ENCODE measurements at regions not wholly inside any gene's neighbourhood (a gene's known extent, or its start where the extent isn't known, plus 50 kb on each side); places are given as distances from the start of the nearest gene placed in this dataset.
A peak's percentile ranks its signal among the peaks of the same experiment; 100 is the strongest.
"Not testable (repeated sequence)": the region's sequence is repeated elsewhere in the genome, so short reads cannot be mapped to it uniquely, and the experiment has no call there.

DNA sequence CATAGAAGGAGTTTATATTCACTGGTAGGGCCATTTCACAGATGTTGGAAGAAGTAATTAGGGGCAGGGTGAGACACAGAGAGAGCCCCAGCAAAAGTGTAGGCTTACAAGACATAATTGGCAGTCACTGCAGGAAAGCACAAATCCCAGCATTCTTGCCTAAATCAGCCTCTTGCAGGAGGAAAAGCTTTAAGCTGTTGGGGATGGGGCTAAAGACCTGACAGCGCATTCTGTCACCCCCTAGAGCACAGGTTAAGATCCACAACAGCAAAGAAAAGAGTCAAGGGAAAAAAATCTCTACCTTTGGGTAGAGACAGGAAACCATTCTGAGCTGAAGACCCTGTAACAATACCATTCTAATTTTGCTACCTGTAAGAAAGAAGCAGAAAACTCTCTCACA is 409.0 kb downstream of the DAD1 start:
- no peaks in the 10 kb centered on the region for H3K27me3 Mint-ChIP-seq (ENCODE audit: low read depth)
- peaks cover 15% of the 10 kb centered on the region for H3K4me1 Mint-ChIP-seq (ENCODE audit: low read depth)
- intact Hi-C loops (cut with micrococcal nuclease) = no loop called here
- no peaks in the 10 kb centered on the region for H3K9me3 Mint-ChIP-seq
- no peak overlapping the region for H3K27ac Mint-ChIP-seq
- no peak for DNase-seq (ENCODE audit: low spot score)
- H3K36me3 Mint-ChIP-seq (ENCODE audit: low read depth) = no peaks in the 10 kb centered on the region
- no peak overlapping the region for H3K4me3 Mint-ChIP-seq (ENCODE audit: low read depth)

DNA sequence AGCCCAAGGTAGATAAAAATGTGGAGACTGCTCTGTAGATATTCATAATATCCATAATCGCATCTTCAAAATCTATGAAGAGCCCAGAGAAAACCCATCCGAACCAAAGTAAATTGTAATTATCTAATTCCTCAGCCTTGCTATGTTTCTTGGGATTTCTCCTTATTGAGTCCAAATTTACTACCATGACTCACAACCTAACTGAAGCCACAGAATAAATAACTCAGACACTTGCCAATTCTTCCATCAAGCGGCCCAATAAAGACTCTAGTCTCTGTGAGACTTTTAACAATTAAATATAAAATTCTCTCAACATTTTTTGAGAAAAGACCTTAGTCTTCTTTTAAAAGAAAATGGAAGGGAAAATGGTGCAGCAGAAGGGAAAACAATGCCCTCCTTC is 409.8 kb downstream of the DAD1 start:
- DNase-seq (ENCODE audit: low spot score) = no peak
- Mint-ChIP-seq H3K4me1 (ENCODE audit: low read depth) (peaks cover 15% of the 10 kb centered on the region), H3K9me3 (no peaks in the 10 kb centered on the region), H3K4me3 (ENCODE audit: low read depth) (no peak overlapping the region), H3K27ac (no peak overlapping the region), H3K36me3 (ENCODE audit: low read depth) (no peaks in the 10 kb centered on the region), H3K27me3 (ENCODE audit: low read depth) (no peaks in the 10 kb centered on the region)
- intact Hi-C loops (cut with micrococcal nuclease) = no loop called here

DNA sequence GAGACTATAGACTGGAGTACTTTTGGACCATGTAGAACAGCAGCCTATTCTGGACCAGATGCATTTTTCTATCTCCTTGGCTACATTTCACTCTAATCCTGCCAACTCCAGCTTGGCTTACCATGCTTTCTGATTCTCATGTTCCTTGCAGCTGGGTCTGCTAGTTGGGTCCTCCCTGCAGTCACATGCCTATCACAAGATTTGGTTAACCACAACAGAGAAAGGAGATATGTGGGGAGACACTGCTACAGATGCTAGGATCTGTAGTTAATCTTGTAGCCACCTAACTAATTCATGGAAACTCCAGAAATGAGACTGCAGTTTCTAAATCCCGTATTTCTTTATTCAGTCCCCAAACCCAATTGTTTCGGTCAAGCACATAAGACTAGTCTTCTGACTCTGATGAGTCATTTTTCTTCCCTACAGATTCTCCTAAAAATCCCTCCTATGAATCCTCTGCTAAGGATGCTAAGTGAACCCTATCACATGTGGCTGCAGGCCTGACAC is 410.6 kb downstream of the DAD1 start:
- H3K27me3 Mint-ChIP-seq (ENCODE audit: low read depth) = no peaks in the 10 kb centered on the region
- DNase-seq (ENCODE audit: low spot score) = no peak
- no peak overlapping the region for H3K27ac Mint-ChIP-seq
- H3K4me3 Mint-ChIP-seq (ENCODE audit: low read depth) = no peak overlapping the region
- peaks cover 15% of the 10 kb centered on the region for H3K4me1 Mint-ChIP-seq (ENCODE audit: low read depth)
- intact Hi-C loops (cut with micrococcal nuclease) = no loop called here
- no peaks in the 10 kb centered on the region for H3K36me3 Mint-ChIP-seq (ENCODE audit: low read depth)
- H3K9me3 Mint-ChIP-seq = no peaks in the 10 kb centered on the region

DNA sequence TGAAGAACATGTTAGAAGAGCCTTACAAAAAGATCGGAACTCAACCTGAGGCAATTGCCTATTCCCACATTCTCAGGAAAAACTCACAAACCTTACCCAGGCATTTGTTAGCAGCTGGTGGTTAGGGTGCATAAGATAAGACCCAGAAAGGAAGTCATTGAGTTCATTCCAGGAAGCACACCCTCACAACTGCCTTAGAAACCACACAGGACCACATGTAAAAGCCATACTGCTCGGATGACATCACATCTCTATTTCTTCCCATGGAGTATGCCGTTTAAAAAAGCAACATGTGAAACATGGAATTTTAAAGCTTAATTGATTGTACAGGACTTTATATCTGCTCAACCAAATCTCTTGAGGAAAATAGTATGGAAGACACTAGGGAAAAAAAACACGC is 411.2 kb downstream of the DAD1 start:
- H3K27me3 Mint-ChIP-seq (ENCODE audit: low read depth) = no peaks in the 10 kb centered on the region
- H3K4me1 Mint-ChIP-seq (ENCODE audit: low read depth) = peaks cover 15% of the 10 kb centered on the region
- peak overlapping the region; percentile 69 for H3K27ac Mint-ChIP-seq
- no peak for DNase-seq (ENCODE audit: low spot score)
- no peaks in the 10 kb centered on the region for H3K36me3 Mint-ChIP-seq (ENCODE audit: low read depth)
- no peak overlapping the region for H3K4me3 Mint-ChIP-seq (ENCODE audit: low read depth)
- intact Hi-C loops (cut with micrococcal nuclease) = no loop called here
- H3K9me3 Mint-ChIP-seq = no peaks in the 10 kb centered on the region

GRCh38 chr14:22176957-22177356 is 412.1 kb downstream of the DAD1 start:
- H3K27me3 Mint-ChIP-seq (ENCODE audit: low read depth) = no peaks in the 10 kb centered on the region
- H3K4me1 Mint-ChIP-seq (ENCODE audit: low read depth) = peaks cover 16% of the 10 kb centered on the region
- intact Hi-C loops (cut with micrococcal nuclease) = no loop called here
- H3K9me3 Mint-ChIP-seq = no peaks in the 10 kb centered on the region
- H3K27ac Mint-ChIP-seq = no peak overlapping the region
- no peaks in the 10 kb centered on the region for H3K36me3 Mint-ChIP-seq (ENCODE audit: low read depth)
- no peak for DNase-seq (ENCODE audit: low spot score)
- H3K4me3 Mint-ChIP-seq (ENCODE audit: low read depth) = no peak overlapping the region

DNA sequence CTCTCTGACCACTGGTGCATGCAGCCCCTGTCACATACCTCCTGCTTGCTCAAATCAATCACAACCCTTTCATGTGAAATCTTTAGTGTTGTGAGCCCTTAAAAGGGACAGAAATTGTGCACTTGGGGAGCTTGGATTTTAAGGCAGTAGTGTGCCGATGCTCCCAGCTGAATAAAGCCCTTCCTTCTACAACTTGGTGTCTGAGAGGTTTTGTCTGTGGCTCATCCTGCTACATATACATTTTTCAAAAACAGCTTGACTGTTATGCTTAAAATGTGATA is 413.8 kb downstream of the DAD1 start:
- H3K36me3 Mint-ChIP-seq (ENCODE audit: low read depth); H3K4me3 Mint-ChIP-seq (ENCODE audit: low read depth); intact Hi-C loops (cut with micrococcal nuclease); DNase-seq (ENCODE audit: low spot score); H3K27me3 Mint-ChIP-seq (ENCODE audit: low read depth); H3K27ac Mint-ChIP-seq; H3K9me3 Mint-ChIP-seq: not testable (repeated sequence)
- peaks cover 17% of the 10 kb centered on the region for H3K4me1 Mint-ChIP-seq (ENCODE audit: low read depth)

DNA sequence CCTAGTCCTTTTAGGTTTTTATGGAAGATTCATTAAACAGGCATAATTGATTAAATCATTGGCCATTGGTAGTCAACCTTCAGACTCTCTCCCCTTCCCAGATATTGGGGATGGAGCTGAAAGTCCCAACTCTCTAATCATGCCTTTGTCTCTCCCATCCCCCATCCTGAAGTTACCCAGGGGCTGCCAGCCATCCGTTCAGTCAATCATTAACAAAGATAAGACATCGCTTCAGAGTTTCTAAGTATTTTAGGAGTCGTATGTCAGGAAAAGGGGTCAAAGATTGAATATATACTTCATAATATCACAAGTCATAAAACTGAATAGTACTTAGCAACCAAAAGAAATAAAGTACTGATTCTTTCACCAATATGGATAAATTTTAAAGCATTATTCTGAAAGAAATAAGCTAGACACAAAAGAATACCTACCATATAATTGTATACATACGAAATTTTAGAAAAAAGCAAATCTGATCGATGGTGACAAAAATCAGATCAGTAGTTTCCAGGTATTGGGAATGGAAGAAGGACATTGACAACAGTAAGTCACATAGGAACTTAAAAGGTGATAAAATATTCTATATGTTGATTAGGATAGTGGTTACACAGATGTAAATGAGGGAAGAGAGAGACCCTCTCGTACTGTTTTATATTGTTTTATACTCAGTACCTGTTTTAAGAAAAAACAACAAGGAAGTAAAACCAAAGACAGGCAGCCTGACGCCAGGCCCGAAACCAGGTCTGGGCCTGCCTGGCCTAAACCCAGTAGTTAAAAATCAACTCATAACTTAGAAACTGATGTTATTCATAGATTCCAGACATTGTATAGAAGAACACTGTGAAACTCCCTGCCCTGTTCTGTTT is 414.4 kb downstream of the DAD1 start:
- Mint-ChIP-seq H3K4me1 (ENCODE audit: low read depth) (peaks cover 17% of the 10 kb centered on the region), H3K27me3 (ENCODE audit: low read depth) (no peaks in the 10 kb centered on the region), H3K36me3 (ENCODE audit: low read depth) (no peaks in the 10 kb centered on the region), H3K9me3 (no peaks in the 10 kb centered on the region), H3K4me3 (ENCODE audit: low read depth) (no peak overlapping the region), H3K27ac (no peak overlapping the region)
- intact Hi-C loops (cut with micrococcal nuclease) = no loop called here
- no peak for DNase-seq (ENCODE audit: low spot score)

DNA sequence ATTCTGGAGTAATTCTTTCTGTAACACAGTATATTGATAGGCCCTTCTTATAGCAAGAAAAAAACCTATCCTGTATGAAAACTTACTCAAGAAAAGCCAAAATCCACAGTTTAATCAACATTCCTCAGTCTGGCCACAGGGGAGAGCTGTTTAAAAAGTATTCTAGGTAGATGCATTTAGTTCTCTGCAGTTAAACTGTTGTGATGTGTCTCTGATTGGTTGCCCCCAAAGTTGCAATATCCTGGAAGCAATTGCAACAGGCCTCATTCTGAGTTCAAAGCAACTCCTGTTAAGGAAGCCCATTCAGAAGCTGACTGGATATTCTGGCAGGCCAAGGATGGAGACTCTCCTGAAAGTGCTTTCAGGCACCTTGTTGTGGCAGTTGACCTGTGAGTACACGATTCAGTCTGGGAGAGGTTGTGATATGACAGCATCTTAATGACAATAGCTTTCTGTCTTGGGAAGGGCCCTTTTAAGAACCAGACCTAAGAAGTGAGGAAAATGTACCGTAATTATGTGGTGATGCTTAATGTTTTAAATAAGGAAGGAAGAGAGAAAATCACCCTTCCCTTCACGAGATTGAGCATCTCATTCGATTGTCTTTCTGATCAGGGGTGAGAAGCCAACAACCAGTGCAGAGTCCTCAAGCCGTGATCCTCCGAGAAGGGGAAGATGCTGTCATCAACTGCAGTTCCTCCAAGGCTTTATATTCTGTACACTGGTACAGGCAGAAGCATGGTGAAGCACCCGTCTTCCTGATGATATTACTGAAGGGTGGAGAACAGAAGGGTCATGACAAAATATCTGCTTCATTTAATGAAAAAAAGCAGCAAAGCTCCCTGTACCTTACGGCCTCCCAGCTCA is 420.7 kb downstream of the DAD1 start:
- no peaks in the 10 kb centered on the region for H3K36me3 Mint-ChIP-seq (ENCODE audit: low read depth)
- H3K4me3 Mint-ChIP-seq (ENCODE audit: low read depth) = peak overlapping the region; percentile 77
- intact Hi-C loops (cut with micrococcal nuclease) = no loop called here
- no peaks in the 10 kb centered on the region for H3K9me3 Mint-ChIP-seq
- DNase-seq (ENCODE audit: low spot score) = no peak
- no peaks in the 10 kb centered on the region for H3K27me3 Mint-ChIP-seq (ENCODE audit: low read depth)
- H3K27ac Mint-ChIP-seq = peak overlapping the region; percentile 42
- peaks cover 9% of the 10 kb centered on the region for H3K4me1 Mint-ChIP-seq (ENCODE audit: low read depth)

GRCh38 chr14:22164616-22165015 is 424.4 kb downstream of the DAD1 start:
- H3K4me1 Mint-ChIP-seq (ENCODE audit: low read depth) = peaks cover 19% of the 10 kb centered on the region
- H3K27ac Mint-ChIP-seq = no peak overlapping the region
- no peaks in the 10 kb centered on the region for H3K9me3 Mint-ChIP-seq
- no peak overlapping the region for H3K4me3 Mint-ChIP-seq (ENCODE audit: low read depth)
- no peak for DNase-seq (ENCODE audit: low spot score)
- no peaks in the 10 kb centered on the region for H3K36me3 Mint-ChIP-seq (ENCODE audit: low read depth)
- intact Hi-C loops (cut with micrococcal nuclease) = no loop called here
- no peaks in the 10 kb centered on the region for H3K27me3 Mint-ChIP-seq (ENCODE audit: low read depth)

DNA sequence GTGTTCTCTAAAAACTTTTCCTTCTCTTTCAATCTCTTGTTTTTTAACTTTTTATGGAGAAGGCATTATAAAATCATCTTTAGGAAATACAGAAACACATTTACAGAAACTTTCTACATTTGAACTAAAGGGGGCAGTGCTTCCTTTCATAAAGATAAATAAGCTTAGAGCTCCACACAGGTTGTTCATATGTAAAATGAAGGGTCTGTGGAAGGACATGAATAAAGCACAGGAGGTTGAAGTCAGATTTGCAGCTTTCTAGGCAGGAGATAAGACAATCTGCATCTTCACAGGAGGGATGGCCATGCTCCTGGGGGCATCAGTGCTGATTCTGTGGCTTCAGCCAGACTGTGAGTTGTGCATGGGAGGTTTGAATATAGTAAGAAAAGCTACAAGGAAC is 426.0 kb downstream of the DAD1 start:
- no peaks in the 10 kb centered on the region for H3K27me3 Mint-ChIP-seq (ENCODE audit: low read depth)
- peak overlapping the region; percentile 72 for H3K27ac Mint-ChIP-seq
- intact Hi-C loops (cut with micrococcal nuclease) = no loop called here
- DNase-seq (ENCODE audit: low spot score) = no peak
- H3K36me3 Mint-ChIP-seq (ENCODE audit: low read depth) = no peaks in the 10 kb centered on the region
- H3K4me1 Mint-ChIP-seq (ENCODE audit: low read depth) = peaks cover 22% of the 10 kb centered on the region
- peak overlapping the region; percentile 75 for H3K4me3 Mint-ChIP-seq (ENCODE audit: low read depth)
- no peaks in the 10 kb centered on the region for H3K9me3 Mint-ChIP-seq

- H3K9me3 Mint-ChIP-seq = no peaks in the 10 kb centered on the region
- H3K4me1 Mint-ChIP-seq (ENCODE audit: low read depth) = peaks cover 20% of the 10 kb centered on the region
- H3K27me3 Mint-ChIP-seq (ENCODE audit: low read depth) = no peaks in the 10 kb centered on the region
- H3K27ac Mint-ChIP-seq = no peak overlapping the region
- intact Hi-C loops (cut with micrococcal nuclease) = no loop called here
- DNase-seq (ENCODE audit: low spot score) = no peak
- H3K4me3 Mint-ChIP-seq (ENCODE audit: low read depth) = no peak overlapping the region
- H3K36me3 Mint-ChIP-seq (ENCODE audit: low read depth) = no peaks in the 10 kb centered on the region
These were observed 429.1 kb downstream of the DAD1 start for GRCh38 chr14:22159957-22160356.

- peak overlapping the region; percentile 7 for H3K4me3 Mint-ChIP-seq (ENCODE audit: low read depth)
- no peaks in the 10 kb centered on the region for H3K27me3 Mint-ChIP-seq (ENCODE audit: low read depth)
- peak overlapping the region; percentile 28 for H3K27ac Mint-ChIP-seq
- H3K36me3 Mint-ChIP-seq (ENCODE audit: low read depth) = no peaks in the 10 kb centered on the region
- DNase-seq (ENCODE audit: low spot score) = no peak
- no peaks in the 10 kb centered on the region for H3K9me3 Mint-ChIP-seq
- peaks cover 20% of the 10 kb centered on the region for H3K4me1 Mint-ChIP-seq (ENCODE audit: low read depth)
- intact Hi-C loops (cut with micrococcal nuclease) = no loop called here
These were observed 429.9 kb downstream of the DAD1 start for GRCh38 chr14:22159099-22159498.

GRCh38 chr14:22158560-22158959 is 430.5 kb downstream of the DAD1 start:
- Mint-ChIP-seq H3K4me3 (ENCODE audit: low read depth) (no peak overlapping the region), H3K36me3 (ENCODE audit: low read depth) (no peaks in the 10 kb centered on the region), H3K27me3 (ENCODE audit: low read depth) (no peaks in the 10 kb centered on the region), H3K9me3 (no peaks in the 10 kb centered on the region), H3K4me1 (ENCODE audit: low read depth) (peaks cover 17% of the 10 kb centered on the region), H3K27ac (no peak overlapping the region)
- intact Hi-C loops (cut with micrococcal nuclease) = no loop called here
- no peak for DNase-seq (ENCODE audit: low spot score)
